ENCODE measurements at regions not wholly inside any gene's neighbourhood (a gene's known extent, or its start where the extent isn't known, plus 50 kb on each side); places are given as distances from the start of the nearest gene placed in this dataset.
"Not testable (repeated sequence)": the region's sequence is repeated elsewhere in the genome, so short reads cannot be mapped to it uniquely, and the experiment has no call there.

DNA sequence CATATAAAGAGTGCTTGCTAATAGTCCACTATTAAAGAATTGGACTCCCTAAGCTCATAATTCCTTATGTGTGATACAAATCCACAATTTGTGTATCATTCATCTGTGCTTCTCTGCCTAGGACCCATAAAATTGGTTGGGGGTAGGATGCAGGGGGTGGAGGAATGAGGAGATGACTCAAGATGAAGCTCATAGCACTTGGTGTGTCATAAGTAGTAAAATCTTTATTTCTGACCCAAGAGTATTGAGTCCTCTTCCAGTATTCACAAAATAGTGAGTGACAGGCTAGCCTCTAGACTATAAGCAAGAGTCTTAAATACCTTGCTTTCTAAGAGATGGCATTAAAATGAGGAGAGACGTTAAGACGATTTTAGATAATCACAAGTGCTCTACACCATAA lies 390.9 kb upstream of the CDH19 start:
- DNase-seq: no peak

DNA sequence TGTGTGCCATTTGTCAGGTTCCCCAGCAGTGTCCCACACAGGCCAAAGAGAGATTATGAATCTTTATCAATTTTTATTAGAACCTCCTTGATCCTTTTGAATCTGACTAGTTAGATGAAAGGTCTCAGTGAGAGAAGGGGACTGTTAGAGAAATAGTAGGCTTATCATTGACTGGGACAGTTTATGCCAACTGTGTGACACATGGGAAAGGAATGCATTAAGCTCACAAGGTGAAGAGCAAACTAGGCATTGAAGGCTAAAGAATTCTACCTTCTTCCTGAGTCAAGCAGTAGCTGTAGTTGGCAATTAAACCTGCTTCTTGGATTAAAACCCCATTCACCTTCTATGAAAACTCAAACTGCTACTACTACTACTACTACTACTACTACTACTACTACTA lies 389.6 kb upstream of the CDH19 start:
- no peak for DNase-seq

DNA sequence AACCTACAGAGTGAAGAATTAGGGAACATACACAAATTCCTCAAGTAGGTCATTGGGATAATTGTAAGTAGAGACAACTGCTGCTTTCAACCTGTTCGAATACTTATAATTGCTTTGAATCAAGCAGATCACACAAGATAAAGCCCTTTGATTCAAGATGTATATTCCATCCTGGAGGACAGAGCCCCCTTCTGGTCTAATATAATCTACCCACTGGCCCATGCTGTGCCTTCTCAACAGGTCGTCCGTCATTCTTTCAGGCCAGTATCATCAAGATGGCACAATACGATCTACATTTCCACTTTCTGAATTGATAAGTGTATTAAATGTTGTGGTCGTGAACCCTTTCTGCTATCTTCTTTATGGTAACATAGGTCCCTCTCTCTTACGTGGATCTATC lies 387.0 kb upstream of the CDH19 start:
- DNase-seq: no peak

DNA sequence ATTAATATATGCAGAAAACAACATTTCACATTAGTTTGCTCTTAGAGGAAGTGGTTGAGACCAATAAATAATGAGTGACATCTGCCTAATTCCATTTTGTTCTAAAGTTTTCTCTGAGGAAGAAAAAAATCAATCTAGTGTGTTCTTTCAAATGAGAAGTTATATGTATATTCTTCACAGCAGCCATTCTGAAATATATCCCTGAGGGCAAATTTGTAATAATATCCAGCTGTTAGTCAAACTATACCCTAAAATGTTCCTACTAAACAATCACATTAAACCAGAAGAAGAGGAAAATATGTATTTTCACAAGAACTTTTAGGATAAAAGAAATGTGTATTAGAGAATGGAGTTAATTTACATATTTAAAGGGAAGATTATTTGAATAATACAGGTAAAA lies 375.1 kb upstream of the CDH19 start:
- DNase-seq: no peak

DNA sequence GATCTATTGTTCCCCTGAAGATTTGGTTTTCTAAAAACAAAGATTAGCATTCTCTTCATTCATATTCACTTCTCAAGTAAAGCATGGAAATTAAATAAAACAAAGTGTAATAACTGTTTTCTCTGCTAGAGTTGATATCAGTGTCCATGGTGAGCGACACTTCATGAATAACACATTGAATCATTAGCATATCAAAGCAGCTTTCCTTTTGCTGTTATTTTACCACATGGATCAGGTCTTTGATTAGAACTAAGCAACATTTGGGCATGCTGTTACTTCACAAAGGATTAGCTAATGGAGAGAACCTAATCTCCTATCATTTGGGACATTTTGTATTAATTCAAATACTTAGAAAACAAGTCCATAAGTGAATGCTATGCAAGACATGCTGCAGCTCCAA lies 368.8 kb upstream of the CDH19 start:
- DNase-seq: peak; percentile 33

DNA sequence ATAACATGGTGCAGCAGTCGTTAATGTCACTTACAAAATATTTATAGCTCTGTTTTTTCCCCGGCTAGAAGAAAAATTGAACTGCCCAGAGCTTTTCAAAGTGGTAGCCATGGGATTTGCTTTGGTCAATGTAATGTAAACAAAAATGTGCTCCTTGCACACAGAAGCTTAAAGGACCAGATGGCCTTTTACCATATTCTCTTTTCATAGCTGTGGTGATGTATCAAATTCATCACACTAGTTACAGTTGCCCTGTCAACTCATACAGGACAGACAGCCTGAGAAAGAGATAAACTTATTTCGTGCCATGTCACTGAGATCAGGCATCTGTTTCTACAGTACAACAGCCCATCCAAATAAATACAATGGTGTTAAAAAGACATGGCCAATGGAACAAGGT lies 368.1 kb upstream of the CDH19 start:
- peak; percentile 88 for DNase-seq

DNA sequence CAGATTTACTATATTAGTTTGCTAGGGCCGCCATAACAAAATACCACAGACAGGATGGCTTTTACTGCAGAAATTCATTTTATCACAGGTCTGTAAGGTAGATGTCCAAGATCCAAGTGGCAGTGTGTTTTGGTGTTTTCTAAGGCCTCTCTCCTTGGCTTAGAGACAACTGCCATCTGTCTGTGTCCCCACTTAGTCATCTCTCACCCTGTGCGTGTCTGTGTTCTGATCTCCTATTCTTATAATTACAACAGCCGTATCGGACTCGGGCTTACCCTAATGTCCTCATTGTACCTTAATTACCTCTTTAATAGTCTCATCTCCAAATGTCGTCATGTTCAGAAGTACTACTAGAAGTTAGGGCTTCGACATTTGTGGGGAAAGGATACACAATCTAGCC lies 362.3 kb upstream of the CDH19 start:
- no peak for DNase-seq

DNA sequence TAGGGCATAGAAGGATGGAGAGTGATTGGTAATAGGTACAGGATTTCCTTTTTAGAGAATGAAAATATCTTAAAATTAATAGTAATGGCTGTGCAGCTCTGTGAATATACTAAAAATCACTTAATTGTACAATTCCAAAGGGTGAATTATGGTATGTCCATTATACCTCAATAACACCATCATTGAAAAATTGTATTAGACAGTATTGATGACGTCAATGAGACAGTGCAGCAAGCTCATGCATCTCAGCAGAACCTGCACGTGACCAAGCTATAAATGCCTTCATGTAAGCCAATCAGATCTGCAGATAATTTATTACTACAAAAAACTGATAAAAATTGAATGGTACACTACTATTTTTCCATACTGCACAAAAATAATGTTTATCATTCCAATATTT lies 354.4 kb upstream of the CDH19 start:
- no peak for DNase-seq

DNA sequence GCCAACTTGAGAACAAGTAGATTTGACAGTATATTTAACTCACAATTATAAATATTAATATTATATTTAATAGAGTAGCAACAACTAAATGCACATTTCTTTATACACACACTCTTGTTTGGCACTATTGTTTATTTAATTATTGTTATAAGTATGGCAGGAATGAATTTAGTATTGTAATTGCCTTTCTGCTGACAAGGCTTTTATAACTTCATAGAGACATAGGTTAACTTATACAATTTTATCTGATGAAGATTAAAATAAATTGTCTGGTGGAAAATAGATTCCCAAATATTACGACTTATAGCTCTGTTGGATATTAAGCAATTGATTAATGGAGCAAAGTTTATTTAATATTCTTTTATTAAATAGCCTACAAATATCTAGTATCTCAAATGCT lies 347.9 kb upstream of the CDH19 start:
- no peak for DNase-seq

DNA sequence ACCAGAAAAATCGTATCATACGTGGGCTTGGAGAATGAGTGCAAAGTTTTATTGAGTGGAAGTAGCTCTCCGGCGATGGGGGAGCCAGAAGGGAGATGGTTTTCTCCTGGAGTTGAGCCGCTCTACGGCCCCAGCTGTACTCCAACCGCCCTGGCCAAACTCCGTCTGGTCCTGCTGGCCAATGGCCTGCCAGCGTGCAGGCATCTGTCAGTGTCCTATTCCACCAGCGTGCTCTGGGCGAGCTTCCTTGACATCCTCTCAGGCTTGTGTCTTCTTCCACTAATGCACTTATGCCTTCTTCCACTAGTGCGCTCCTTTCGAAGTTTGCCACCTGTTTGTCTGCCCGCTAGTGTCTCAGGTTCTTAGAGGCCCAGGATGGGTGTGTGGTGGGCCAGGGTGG lies 345.5 kb upstream of the CDH19 start:
- no peak for DNase-seq

DNA sequence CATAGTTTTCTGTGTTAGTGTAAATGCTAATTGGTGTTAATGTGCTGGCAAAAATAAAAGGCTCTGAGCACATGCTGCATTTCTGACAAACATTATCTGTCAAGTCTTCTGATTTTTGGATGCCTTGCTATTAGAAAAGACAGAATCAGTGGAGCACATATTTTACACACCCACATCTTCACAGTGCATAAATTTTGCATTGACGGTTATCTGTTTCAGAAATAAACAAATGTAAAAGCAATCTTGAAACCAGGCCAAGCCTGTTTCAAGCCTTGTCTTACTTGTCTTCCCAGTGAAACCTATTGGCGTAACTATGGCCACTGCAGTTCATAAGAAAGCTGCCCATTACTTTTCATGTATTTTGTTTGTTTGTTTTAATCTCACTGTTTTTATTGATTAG lies 333.7 kb upstream of the CDH19 start:
- DNase-seq: no peak

DNA sequence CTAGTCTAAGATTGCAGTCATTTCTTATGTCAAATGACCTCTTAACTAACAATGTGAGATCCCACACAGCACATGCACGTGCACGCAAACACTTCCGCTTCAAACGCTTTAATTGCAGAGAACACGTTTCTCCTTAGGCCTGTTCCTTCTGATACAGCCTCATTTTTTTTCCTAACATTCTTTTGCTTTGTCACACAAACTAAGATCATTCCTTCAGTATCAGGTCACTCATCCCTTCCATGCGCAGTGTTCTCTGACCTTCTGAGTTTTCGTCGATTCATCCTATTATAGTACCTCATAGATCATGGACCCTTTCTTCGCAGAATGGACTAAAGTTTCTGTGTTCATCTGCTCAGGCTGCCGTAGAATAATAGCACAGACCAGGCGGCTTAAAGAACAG lies 327.1 kb upstream of the CDH19 start:
- DNase-seq: no peak

DNA sequence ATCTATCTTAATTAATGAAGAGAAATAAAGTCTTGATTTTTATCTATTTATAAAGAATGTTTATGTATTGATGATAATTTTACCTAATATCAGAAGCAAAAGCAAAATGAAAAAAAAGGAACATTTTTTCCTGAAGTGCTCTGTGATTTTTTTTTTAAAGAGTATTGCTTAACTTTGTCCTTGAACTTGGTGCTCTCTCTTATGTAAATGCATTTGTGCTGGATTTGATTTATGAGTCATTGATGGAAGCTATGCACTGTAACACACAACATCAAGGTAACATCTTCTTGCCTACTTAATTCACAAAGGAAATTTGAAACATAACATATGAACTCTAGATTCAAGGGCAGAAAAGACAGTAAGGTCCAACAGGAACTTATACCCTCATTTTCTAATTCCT lies 312.9 kb upstream of the CDH19 start:
- DNase-seq: no peak

DNA sequence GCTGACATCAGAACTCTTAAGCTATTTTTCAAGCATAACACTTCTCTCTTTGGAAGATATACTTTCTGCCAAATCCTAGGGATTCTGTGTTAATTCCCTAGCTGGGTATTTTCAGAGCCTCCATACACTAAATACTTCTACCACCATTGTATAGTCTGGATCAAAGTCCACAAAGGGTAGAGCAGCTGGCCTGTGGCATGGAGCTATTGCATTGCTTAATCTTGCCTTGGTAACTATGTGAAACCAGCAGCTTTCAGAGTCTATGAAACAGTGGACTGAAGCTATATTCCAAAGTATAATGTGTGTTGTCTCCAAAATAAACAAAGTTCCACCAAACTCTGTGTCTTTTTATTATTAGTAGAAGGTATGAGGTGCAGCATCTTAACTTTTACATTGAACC lies 296.9 kb upstream of the CDH19 start:
- no peak for DNase-seq

DNA sequence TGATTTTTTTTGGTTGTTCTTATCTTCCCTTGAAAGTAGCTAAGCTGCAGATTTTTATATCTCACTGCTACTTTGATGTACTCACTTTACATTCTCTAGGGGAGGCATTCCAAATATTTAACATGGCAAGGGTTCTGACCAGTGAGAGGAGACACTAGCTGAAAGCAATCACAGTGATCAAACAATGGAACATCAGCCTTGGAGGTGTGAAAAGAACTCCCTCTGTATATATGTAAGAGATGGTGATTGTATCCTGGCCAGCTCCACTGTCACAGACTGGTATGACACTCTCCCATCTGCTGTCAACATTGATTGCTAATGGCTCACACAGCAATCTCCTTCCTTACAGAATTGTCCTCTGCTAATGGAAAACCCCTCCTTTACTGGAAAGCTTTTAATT lies 291.7 kb upstream of the CDH19 start:
- DNase-seq: no peak

DNA sequence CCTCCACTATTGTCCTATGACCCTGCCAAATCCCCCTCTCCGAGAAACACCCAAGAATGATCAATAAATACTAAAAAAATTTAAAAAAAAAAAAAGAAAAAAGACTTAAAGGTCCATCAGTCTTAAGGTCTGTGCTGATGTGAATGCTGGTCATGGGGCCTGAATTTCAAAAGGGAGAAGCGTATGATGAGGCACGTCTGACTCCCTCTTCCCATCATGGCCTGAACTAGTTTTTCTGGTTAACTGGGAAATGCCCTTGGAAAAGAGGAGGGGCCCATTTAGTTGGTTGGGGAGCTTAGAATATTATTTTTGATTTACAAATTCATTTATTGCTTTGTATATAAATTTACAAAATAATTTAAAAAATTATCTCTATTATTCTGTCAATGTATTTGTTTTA lies 291.0 kb upstream of the CDH19 start:
- no peak for DNase-seq

DNA sequence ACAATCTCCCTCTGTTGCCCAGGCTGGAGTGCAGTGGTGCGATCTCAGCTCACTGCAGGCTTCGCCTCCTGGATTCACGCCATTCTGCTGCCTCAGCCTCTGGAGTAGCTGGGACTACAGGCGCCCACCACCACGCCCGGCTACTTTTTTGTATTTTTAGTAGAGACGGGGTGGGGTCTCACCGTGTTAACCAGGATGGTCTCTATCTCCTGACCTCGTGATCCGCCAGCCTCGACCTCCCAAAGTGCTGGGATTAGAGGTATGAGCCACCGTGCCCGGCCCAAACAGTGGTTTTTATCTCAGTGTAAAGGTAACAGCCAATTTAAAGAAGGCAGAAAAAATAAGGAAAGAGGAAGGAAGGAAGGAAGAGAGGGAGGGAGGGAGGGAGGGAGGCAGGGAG lies 288.5 kb upstream of the CDH19 start:
- not testable (repeated sequence) for DNase-seq

DNA sequence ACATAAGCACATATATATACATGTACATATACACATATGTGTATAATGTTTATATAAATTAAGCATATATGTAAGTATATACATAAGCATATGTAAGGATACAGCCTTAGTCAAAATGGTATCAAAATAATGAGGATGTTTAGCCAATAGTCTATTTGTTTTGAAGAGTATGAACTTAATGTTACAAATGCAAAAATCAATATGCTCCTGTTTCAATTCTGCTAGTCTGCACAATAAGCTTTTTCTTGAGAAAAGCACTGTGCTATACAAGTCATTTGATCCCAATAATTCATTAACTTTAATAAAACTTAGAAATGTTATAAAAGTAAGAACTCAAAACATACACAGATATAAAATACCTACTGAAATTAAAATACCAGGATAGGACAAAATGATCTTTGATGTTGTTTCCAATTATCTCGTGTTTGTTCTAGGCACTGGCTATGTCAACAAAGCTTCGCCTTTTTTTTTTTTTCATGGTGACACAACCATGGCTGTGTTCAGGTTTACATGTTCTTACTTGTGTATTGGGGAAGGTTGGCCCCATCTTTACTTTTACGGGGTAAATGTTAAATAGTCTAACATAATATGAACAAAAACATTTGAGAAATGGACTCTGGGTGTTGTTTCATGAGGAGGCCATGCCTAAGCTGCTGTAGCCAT lies 271.1 kb upstream of the CDH19 start:
- DNase-seq: no peak

DNA sequence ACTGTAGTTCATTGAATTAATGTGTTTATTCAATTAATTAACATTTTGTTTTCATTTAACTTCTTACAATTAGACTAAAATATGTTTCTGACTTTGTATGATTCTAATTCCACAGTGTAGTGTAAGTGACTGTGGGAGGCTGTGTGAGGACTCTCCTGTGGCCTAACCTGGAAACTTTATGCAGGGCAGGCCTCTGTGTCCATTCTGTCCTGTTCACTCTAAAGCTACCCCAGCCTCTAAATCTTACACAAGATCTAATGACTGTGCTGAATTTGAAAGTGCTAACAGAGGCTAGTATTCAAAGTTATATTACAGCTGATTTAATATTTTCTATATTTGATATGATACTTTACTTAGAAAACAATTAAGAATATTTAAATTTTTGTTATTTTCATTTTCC lies 270.5 kb upstream of the CDH19 start:
- DNase-seq: no peak

DNA sequence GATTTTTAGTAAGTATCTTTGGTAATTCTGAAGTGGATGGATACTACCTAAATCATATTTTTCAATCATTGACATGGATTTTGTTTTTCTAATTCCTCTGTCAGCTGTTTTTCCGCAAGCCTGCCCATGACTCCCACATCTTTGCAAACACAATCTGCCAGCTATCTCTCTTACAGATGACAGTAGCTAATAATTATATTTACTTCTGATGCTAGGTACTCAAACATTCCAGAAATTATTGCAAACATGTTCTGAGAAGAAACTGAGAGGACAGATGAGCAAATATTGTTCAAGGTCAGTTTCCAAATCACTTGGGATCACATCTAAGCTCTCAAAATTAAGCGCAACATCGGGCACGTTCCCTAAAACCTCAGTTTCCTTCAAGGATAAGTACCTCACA lies 270.0 kb upstream of the CDH19 start:
- peak; percentile 61 for DNase-seq

DNA sequence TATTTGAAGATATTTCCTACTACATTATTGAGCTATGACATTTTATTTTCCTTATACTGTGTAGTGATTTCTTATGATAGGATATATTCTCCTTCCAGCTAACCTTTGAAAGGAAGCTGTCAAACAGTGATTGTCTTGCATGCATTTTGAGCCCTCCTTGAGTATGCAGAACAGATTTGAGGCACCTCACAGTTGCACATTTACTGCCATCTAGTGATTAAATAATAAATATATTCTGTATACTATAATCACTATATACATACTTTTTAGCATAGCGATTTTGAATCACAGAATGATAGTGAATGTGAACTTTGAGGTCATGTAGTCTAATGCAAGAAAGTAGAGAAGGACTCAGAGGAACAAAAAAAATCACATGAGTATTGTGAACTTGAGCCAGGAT lies 268.4 kb upstream of the CDH19 start:
- peak; percentile 36 for DNase-seq

DNA sequence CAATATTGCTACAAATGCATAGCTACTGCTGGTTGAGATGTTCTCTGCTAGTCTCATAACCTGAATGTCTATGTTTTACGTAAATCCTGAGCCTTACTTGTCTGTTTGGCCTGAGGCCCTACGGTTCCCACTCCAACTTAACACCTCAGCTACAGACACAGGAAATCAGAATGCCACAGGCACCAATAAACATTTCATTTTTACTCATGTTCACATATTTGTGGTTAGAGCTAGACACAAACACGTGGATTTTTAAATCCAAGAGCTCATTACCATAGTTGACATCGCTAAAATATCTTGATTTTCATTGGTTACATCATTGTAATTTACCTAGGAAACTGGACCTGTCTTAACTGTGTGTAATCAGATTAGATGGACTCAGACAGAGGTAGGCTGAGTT lies 263.8 kb upstream of the CDH19 start:
- no peak for DNase-seq

DNA sequence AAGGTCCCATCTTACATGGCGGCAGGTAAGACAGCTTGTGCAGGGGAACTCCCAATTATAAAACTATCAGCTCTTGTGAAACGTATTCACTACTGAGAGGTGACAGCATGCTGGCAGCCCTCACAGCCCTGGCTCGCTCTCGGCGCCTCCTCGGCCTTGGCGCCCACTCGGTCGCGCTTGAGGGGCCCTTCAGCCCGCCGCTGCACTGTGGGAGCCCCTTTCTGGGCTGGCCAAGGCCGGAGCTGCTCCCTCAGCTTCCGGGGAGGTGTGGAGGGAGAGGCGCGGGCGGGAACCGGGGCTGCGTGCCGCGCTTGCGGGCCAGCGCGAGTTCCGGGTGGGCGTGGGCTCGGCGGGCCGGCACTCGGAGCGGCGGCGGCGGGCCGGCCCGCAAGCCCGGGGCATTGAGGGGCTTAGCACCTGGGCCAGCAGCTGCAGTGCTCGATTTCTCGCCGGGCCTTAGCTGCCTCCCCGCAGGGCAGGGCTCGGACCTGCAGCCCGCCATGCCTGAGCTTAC lies 262.6 kb upstream of the CDH19 start:
- DNase-seq: not testable (repeated sequence)

DNA sequence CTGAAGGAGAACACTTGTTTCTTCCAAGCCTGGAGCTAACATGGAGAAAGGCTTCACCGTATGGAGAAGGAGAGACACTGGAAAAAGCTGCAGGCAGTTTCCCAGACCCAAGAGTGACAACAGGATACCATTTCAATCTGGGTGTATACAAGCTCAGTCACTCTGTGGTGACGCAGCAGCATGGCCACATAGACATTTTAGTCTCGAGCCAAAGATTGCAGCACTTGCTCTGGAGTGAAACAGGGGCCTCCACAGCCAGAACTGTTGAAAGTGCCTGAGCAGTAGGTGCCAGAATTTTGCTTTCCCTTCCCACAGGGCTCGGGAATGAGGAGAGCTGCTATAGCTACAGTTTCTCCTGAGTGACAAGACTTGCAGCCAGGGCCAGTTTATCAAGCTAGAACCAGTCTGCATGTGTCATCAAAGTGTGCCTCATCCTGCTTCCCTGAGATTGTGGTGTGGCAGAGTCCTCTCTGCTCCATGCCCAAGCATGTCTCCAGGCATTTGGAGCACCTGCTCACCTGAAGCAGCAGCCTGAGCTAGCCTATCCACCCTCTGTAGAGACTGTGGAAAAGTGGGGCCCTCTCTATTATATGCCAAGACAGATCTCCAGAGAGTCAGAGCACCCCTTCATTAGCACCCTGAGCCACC lies 234.6 kb upstream of the CDH19 start:
- DNase-seq: no peak

DNA sequence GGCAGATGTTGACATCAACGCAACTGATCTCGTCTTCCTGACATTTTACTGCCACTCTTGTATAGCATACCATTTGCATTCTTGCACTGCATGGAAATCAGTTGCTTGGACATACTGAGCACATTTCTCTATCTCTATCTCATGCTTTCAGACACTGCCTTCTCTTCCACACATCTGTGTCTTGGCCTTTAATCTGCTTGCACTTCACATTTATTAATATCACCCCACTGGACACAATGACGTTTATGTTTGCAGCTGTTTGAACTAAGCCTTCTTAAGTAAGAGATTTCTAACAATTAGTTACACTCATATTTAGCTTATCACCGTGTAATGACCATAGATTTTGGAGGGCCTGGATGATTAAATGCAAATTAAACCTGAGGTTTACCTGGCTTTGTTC lies 229.8 kb upstream of the CDH19 start:
- DNase-seq: no peak

Measured in SHP77 treated with DMSO at 0.1 percent for 48 hours (cell line).